HG03457 (cell line): ENCODE measurements at regions not wholly inside any gene's neighbourhood (a gene's known extent, or its start where the extent isn't known, plus 50 kb on each side); places are given as distances from the start of the nearest gene placed in this dataset.

Experiments
- ATAC-seq: cut with Tn5 transposase; IDR thresholded peaks from one replicate; pipeline ENCODE4 v1.9.1; 2021; ENCODE audit warnings: moderate number of reproducible peaks; ENCODE audit not compliant: unreplicated experiment

DNA sequence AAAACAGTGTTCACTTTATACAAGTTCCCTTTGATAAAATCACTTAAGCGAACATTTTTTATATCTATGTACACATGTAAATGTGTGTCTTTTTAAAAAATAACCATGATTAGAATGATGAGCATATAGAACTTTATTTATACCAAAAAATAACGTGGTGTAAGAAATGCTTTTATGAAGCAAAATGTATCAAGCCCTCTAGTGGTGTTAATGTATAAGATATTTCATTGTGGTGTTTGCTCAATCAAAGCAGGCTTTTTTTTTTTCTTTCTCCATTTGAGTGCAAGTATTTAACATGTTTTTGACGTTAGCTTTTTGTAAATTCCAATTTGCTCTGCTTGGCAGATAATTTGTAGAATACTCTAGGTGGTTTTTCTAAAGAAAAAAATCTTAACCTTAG, 2092.4 kb upstream of the TENM3 start:
- ATAC-seq, result no peak

DNA sequence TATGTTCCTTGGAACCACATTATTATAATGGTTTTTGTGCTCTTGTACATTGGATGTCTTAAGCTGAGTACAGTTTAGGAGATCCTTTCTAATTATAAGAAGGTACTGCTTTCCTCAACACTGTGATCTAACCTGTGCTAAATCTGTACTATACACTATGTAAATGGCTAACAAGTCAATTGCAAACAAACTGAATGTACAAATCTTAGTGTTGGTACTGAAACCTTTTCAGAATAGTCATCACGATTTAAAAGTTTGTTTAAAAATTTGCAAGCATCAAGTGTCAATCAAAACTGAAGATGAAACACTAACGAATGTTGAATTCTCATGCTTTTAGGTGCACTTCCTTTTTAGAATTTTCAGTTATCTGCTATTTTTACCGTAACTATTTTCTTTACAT, 2090.4 kb upstream of the TENM3 start:
- ATAC-seq, result no peak

DNA sequence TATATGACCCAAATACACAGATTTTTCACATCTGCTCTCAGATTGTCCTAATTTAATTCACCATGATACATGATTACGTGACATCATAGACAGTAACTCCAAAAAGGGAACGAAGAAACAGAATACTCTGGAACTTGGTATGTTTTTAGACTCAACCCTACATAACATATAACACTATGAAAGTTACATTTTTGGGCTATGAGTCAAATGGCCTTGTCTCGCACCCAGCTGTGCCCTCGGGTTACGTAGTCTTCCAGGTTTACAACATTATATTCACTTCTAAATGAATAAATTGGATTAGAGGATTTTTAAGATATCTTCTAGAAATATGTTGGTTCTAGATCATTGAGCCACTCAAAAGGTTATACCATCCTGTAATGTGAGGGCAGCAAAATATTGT, 2089.6 kb upstream of the TENM3 start:
- ATAC-seq, result no peak

DNA sequence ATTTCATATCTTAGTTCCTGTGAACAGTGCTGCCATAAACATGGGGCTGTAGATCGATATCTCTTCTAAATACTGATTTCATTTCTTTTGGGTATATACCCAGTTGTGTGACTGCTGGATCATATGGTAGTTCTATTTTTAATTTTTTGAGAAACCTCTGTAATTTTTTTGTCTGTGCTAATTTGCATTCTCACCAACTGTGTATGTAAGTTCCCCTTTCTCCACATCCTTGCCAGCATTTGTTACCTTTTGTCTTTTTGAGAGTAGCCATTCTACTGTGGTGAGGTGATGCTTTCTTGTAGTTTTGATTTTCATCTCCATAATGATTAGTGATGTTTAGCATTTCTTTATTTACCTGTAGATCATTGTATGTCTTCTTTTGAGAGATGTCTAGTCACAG, 2086.5 kb upstream of the TENM3 start:
- no peak for ATAC-seq

DNA sequence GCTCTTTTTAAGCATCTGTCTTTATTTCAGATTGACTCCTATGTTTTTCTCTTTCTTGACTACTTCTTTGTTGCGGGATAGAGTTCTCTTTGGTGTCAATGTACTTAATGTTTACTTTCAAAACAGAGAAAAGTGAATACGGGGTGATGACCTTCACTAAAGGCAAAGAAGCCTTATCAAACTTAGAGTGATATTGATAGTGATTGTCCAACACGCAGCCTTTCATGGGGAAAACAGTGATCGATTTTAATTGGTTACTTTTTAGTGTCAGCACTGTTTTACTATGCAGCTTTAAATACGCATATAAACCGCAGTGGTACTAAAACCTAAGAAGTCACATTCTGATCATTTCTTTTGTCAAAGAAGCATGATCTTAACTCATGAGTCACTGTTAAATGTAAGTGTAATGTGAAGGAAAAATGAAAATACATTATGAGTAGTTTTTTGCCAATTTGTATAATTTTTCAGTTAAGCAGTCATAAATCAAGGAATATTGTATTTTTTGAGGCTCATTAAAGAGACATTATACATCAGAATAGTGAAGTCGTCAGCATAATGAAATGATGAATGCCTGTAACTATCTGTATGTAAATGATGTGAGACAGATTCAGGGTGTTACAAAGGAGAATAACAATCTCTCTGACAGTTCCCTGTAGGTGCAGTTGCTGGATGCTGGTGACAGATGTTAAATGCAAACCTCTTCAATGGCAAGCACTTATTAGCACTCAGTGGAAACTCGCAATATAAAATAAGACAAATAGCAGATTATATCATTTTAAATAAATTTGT, 2082.8 kb upstream of the TENM3 start:
- ATAC-seq, result no peak

DNA sequence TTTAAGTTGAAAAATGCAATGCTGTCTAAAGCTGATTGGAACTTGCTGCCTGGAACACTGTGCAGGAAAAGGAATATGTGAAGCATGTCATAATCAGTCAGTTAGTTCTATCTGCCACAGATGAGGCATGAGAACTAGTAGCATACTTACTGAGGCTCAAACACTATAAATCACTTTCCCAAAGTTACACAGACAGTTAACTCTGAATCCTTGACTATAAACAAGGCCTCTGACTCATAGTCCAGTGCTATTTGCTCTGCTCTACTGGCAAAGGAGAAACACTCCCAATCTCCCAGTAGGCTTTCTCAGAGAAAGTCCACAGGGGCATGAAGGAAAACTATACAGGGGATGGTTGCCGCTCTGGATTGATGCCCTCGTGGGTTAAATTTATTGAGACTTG, 2078.4 kb upstream of the TENM3 start:
- ATAC-seq, result no peak

DNA sequence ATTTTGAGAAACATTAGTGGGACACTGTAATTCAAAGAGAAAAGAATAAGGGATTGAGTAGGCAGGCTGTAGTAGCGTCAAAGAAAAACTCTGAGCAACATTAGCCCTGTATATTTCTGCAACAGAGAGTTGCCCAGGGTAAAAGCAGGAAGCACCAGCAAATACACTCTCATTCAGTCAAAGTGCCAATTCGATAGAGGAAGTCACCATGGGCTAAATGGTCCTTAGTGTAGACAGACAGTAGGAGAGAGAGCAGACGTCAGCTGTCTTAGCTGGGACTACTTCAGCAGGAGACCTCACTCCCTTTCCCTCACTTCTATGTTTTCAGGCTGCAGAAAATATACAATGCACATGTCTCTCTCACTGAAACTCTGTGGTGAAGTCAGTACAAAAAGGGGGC, 2073.8 kb upstream of the TENM3 start:
- ATAC-seq, result no peak

DNA sequence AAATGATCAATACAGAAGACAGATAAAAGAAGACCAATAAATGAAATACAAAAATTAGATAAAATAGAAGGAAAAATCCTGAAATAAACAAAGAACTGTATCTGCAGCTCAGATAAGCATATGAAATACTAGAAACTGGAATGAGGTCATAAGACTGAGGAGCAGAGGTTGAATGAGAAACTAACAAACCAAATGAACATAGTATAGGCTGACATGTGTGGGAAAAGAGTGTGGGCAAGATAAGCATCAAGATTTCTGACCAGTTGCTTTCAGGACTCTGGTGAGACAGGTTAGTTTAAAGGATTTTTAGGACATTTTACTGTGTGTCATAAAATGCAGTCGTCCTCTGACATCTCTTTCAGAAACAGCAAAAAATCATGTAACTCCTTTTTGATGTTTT, 2073.2 kb upstream of the TENM3 start:
- no peak for ATAC-seq

DNA sequence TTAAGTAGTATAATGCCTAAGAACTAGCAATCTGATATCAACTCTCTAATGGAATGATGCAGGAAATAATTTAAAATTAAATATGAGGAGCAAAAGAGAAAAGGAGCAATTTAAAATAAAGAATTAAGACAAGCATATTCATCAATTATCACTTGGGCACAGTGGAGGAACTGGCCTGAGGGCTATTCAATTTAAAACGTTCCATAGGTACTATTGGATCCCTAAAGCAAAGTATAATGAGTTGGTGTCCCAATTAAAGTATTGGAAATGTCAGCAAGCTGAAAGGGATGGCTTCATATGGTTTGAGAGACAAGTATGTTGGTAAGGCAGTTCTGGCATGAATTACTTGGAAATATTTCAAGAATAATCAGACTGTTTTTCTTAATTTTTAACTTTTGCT, 2064.1 kb upstream of the TENM3 start:
- no peak for ATAC-seq

DNA sequence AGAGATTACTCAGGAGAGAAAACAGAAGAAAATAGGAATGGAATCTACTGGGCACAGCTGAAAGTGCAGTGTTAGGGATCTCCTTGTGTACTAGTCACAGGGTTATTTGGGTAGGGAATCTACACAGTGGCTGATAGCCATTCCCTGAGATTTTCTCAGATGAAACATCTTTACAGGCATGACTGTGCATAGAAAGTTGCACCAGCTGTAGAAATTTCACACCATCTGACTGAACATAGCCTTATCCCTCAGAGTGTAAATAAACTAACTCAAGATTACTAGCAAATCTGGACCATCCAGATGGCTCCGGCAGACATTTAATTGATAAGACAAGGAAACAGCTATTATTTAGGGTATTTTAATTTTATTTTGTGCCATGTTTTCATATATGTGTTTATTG, 2053.5 kb upstream of the TENM3 start:
- no peak for ATAC-seq

DNA sequence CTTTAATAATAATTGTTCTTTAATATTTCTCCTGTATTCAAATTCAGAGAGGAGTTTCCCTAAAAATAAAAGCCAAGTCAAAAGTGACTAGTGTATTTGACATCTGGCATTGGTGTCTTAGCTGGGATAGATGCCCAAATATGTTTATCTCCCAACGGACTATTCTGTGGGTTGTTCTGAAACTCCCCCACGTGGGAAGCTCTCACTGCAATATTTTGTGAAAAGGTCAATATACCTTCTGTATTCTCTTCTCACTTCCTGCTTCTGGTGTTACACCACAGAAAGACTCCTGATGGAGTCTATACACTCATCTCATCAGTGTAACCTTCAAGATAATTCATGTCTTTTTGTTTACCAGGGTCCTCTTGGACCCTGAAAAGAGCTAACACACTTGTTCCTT, 2052.8 kb upstream of the TENM3 start:
- peak; percentile 63 for ATAC-seq

DNA sequence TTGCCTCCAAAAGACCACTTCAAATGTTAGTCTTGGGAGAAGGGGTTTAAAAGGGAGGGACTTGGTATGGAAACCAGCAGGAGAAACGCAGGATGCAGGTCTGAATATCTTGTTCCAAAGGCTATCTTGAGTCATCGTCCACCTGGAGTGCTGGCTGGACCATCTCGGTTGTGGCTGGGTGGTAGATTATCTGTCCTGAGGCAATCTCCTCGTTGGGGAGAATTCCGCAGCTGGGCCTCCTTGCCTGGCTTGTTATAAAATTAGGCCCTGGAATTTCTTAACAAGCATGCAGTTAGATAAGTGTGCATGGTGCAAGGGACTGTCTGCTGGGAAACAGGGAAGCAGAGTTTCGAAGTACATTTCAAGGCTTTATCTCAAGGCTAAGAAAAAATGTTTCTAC, 2045.7 kb upstream of the TENM3 start:
- ATAC-seq, result no peak

DNA sequence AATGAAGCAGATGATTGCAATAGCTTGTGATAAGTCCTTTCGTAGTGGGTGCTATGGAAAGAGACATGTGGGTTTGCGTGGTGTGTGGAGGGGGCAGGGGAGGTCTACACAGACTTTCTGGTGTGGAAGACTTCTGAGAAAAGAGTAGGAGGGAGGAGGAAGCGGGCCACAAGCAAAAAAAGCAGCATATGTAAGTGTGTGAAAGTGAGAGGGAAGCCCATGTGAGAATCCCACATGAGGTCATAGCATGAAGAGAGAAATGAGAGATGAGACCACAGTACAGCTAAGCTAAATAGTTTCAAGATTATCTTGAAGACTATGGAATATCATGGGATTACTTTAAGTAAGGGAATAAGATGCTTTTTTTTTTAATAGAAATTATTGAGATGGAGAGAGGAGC, 2039.9 kb upstream of the TENM3 start:
- ATAC-seq, result peak; percentile 76

DNA sequence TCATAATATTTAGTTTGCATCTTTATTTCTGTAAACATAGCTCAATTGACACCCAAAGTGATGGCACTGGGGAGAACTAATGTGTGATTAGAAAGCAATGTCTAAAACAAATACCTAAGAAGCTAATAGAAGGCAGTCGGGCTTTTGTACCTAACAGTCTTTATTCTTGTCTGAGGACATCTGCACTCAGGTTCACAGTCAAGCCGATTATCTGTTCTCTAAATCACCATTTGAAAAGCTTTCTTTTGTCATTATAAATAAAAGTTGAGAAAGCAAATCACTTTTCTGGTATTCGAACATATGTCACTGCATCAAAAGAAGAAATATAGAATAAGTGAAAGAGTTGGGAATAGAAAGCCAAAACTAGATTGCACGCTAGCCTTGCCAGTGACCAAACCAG, 2037.9 kb upstream of the TENM3 start:
- ATAC-seq, result no peak

DNA sequence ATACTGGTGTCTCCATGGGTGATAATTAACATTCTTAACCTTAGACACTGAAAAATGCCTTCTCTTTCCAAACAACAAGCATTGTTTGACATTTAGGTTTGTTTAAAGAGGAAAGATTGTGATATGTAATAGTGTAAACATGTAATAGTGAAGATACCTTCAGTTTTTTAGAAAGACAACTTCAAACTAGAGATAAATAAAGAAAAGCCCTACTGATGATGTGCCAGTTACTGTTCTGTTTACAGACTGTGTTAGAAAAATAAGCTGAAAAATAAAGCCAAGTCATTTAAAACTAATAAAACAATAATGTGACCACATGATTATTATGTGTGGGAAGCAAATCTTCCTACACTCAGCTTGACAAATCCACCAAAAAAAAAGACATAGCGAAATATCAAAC, 2035.3 kb upstream of the TENM3 start:
- ATAC-seq, result no peak

DNA sequence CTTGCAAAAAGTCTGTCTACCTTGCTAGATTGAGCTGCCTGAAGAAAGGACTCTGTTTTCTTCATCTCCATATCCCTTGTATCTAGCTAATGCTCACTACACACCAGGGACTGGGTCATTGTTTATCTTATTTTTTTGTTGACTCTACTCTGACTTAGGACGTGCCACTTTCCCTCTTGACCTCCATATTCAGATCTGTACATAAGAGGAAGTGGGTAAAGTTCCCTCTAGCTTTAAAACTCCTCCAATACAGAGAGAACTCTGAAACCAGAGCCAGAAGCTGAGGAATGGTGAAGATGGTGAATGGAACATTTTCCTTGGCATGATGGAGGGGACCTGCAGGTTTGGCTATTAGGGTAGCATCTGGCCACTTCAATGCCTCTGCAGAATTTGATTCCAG, 2026.1 kb upstream of the TENM3 start:
- ATAC-seq, result no peak

DNA sequence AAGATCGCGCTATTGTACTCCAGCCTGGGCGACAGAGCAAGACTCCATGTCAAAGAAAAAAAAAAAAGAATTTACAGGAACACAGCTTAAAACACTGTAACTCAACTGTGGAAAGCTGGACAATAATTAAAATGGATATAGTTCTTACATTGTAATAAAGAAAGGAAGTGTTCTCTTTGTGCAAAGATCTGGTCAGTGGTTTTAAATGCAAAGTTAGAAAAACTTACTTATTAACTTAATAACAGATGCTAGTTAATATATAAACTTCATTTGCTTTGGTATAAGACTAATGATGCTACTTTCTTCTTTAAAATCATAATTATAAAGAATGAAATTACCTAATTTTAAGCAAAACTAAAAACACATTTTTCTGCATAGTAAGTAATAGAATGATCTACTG, 2024.1 kb upstream of the TENM3 start:
- ATAC-seq, result no peak

DNA sequence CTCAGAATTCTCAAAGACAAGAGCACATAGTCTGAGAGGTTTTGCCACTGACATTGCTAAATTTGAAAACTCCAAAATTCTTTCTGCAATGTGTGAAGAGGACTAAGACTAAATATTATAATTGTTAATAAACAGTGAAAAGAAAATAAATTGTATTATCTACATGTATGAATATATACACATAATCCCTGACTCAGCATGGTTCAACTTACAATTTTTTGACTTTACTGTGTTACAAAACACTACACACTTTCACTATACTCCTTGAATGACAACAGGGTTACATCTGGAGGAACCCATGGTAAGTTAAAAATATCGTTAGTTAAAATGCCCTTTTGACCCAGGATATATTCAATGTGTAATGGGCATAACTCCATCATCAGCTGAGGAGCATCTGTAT, 2017.2 kb upstream of the TENM3 start:
- no peak for ATAC-seq

DNA sequence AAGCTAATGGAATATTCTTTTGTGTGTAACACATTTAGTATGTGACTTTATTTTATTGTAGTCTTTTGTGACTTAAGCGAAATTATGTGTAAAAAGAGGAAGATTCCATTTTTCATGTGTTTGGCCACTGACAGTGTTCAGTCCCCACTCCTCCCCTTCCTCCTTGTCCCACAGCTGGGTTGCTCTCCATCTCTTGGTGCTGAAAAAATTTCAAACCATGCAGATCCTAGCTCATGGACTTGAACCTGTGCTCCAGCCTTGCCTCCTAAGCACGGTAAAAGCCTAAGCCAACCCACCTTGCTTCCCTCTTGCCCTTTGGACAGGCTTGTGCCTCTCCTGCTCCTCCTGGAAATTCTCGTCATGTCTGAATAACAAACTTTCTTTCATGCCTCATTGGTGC, 2008.5 kb upstream of the TENM3 start:
- no peak for ATAC-seq

DNA sequence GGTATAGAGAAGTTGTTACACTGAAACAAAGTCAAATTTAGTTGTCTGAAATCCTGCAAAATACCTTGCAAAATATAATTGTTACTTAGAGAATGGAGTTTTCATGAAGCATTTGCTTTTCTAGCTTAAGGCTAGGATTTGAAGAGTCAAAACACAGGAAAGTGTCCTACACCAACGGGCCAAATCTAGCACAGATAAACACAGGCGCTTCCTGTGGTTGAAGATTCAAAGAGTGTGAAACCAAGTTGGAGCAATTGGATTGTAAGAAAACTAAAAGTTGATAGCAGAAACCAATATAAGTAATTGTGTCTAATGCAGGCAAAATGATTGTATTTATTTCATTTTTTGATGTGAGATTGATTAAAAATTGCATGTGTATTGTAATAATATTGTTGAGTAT, 2002.5 kb upstream of the TENM3 start:
- no peak for ATAC-seq

DNA sequence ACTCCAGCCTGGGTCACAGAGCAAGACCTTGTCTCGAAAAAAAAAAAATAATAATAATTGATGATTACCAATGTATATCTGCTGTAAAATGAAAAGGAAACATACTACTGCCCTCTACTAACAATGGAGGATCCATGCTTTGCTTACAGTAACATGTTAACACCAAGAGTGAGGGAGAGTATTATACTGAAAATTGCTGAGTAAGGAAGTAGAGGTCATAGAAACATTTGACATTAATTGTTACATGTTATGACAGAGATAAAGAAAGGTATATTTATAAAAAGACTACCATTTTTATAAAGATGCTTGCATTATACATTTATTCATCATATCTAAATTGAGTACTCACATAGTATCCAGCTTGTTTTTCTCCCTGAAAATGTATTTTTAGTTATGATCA, 1989.8 kb upstream of the TENM3 start:
- no peak for ATAC-seq

DNA sequence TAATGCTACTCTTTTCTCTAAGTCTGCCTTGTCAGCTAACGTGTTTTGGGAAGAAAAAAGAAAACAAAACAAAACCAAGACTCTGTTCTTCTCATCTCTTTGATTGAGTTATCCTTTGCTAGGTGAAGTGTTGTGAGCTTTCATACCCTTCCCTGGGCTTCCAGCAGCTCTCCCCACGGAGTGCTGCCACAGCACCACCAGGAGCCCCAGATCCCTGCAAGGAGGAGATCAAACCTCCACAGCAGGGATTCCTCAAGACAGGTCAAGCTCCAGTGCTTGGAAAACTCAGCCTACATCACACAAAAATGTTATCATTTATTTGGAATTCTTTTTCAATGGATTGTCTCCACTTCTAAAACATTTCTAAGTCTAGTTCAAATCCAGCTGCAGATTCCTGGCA, 1981.9 kb upstream of the TENM3 start:
- no peak for ATAC-seq

DNA sequence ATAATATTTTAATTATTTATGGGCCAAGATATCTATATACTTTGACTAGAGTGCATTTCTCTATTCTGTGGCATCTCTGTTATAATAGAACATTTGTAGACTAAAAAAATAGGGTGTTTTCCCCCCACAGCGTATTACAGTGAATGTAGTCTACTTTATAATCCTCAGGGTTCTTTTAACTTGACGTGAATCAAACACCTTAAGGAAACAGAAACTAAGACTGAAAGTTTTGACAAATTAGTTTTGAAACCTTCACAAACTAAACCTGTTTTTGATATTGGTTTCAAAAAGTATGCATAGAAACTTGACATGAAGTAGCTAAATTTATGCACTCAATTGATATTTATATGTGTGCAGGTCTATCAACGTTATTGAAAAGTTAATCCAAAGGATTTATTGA, 1963.1 kb upstream of the TENM3 start:
- peak; percentile 69 for ATAC-seq
